ENCODE measurements at regions not wholly inside any gene's neighbourhood (a gene's known extent, or its start where the extent isn't known, plus 50 kb on each side); places are given as distances from the start of the nearest gene placed in this dataset.
"Not testable (repeated sequence)": the region's sequence is repeated elsewhere in the genome, so short reads cannot be mapped to it uniquely, and the experiment has no call there.

DNA sequence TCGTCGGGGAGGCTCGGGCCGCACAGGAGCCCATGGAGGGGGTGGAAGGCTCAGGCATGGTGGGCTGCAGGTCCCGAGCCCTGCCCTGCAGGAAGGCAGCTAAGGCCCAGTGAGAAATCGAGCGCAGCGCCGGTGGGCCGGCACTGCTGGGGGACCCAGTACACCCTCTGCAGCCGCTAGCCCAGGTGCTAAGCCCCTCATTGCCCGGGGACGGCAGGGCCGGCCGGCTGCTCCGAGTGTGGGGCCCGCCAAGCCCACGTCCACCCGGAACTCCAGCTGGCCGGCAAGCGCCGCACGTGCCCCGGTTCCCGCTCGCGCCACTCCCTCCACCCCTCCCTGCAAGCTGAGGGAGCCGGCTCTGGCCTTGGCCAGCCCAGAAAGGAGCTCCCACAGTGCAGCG, 395.6 kb upstream of the MGMT start:
- TF ChIP-seq CTCF, EZH2, EZH2phosphoT487 (IDR thresholded peaks at IDR 0.05): not testable (repeated sequence)
